Neural cell (in vitro differentiated cells): ENCODE measurements at regions not wholly inside any gene's neighbourhood (a gene's known extent, or its start where the extent isn't known, plus 50 kb on each side); places are given as distances from the start of the nearest gene placed in this dataset.

Source experiments
- H2AFZ ChIP-seq: fragments of 200-600, 300-800 bp; sonication (generic), shearing (Covaris generic); 2 replicates; pipeline ENCODE4 v1.6.0; 2014; ENCODE audit warnings: low read depth, mild to moderate bottlenecking, antibody characterized with exemption, low read length, moderate library complexity
- H3F3A ChIP-seq: fragments of 200-600 bp; shearing (Covaris generic); 2 replicates; pipeline ENCODE4 v1.6.1; 2016; ENCODE audit warnings: mild to moderate bottlenecking, moderate library complexity, mixed read lengths, antibody characterized with exemption, low read length; ENCODE audit not compliant: insufficient read depth, poor library complexity, severe bottlenecking
- H3K27ac ChIP-seq: fragments of 200-600, 300-800 bp; sonication (generic), shearing (Covaris generic); 2 replicates; pipeline ENCODE4 v1.5.1; 2014; ENCODE audit warnings: mild to moderate bottlenecking, low read length, moderate library complexity
- H3K27me3 ChIP-seq: fragments of 300-800, 200-600 bp; sonication (generic), shearing (Covaris generic); 2 replicates; pipeline ENCODE4 v1.6.0; 2014; ENCODE audit warnings: mild to moderate bottlenecking, low read depth, low read length, moderate library complexity; ENCODE audit not compliant: insufficient read depth
- H3K36me3 ChIP-seq: fragments of 300-800, 200-600 bp; sonication (generic), shearing (Covaris generic); 2 replicates; pipeline ENCODE4 v1.5.1; 2014; ENCODE audit warnings: mild to moderate bottlenecking, antibody characterized with exemption, low read length, moderate library complexity; ENCODE audit not compliant: insufficient read depth
- H3K4me2 ChIP-seq: fragments of 300-800, 200-600 bp; sonication (generic), shearing (Covaris generic); 2 replicates; pipeline ENCODE4 v1.6.0; 2014; ENCODE audit warnings: mild to moderate bottlenecking, low read length
- H3K4me3 ChIP-seq: fragments of 300-800, 200-600 bp; sonication (generic), shearing (Covaris generic); 2 replicates; pipeline ENCODE4 v1.5.1; 2014; ENCODE audit warnings: mild to moderate bottlenecking, low read length, moderate library complexity
- H3K79me2 ChIP-seq: fragments of 200-600 bp; shearing (Covaris generic); replicated peaks from 2 replicates; pipeline ENCODE4 v1.6.0; 2014; ENCODE audit warnings: mild to moderate bottlenecking, low read length, moderate library complexity; ENCODE audit not compliant: insufficient read depth
- H3K9ac ChIP-seq: fragments of 300-800, 200-600 bp; sonication (generic), shearing (Covaris generic); 2 replicates; pipeline ENCODE4 v1.6.1; 2016; ENCODE audit warnings: mild to moderate bottlenecking, low read length, mixed read lengths
- H3K9me2 ChIP-seq: fragments of 200-600 bp; shearing (Covaris generic); 2 replicates; pipeline ENCODE4 v1.6.1; 2016; ENCODE audit warnings: mild to moderate bottlenecking, low read length, mixed read lengths; ENCODE audit not compliant: insufficient read depth
- H3K9me3 ChIP-seq: fragments of 200-600, 300-800 bp; sonication (generic), shearing (Covaris generic); 2 replicates; pipeline ENCODE4 v1.6.1; 2016; ENCODE audit warnings: mild to moderate bottlenecking, mixed run types, low read length, moderate library complexity, mixed read lengths
- H4K20me1 ChIP-seq: fragments of 200-600 bp; shearing (Covaris generic); 2 replicates; pipeline ENCODE4 v1.6.1; 2016; ENCODE audit warnings: mild to moderate bottlenecking, mixed run types; ENCODE audit not compliant: insufficient read depth
- CTCF ChIP-seq: fragments of 450-650 bp; IDR thresholded peaks from 2 replicates; pipeline ENCODE4 v1.5.1; 2014; ENCODE audit warnings: antibody characterized with exemption, mild to moderate bottlenecking, moderate library complexity; ENCODE audit not compliant: poor library complexity, severe bottlenecking
- EP300 ChIP-seq: fragments of 450-650 bp; conservative IDR thresholded peaks from 2 replicates; pipeline ENCODE4 v1.6.1; 2014; ENCODE audit warnings: antibody characterized with exemption, mild to moderate bottlenecking, moderate library complexity; ENCODE audit not compliant: poor library complexity, severe bottlenecking
- EZH2 ChIP-seq: fragments of 200-600, 300-800 bp; shearing (Covaris generic), sonication (generic); IDR thresholded peaks from 2 replicates; pipeline ENCODE4 v1.6.1; 2014; ENCODE audit warnings: antibody characterized with exemption, low read length, borderline replicate concordance, mild to moderate bottlenecking; ENCODE audit not compliant: insufficient read depth, poor library complexity, severe bottlenecking
- MXI1 ChIP-seq: fragments of 450-650 bp; conservative IDR thresholded peaks from 2 replicates; pipeline ENCODE4 v1.6.1; 2014; ENCODE audit warnings: antibody characterized with exemption, mild to moderate bottlenecking; ENCODE audit not compliant: poor library complexity, severe bottlenecking
- POLR2AphosphoS5 ChIP-seq: IDR thresholded peaks from 2 replicates; pipeline ENCODE4 v1.6.1; 2012
- RAD21 ChIP-seq: fragments of 450-650 bp; conservative IDR thresholded peaks from 2 replicates; pipeline ENCODE4 v1.6.1; 2014; ENCODE audit warnings: antibody characterized with exemption, mild to moderate bottlenecking, moderate library complexity
- REST ChIP-seq: IDR thresholded peaks from 2 replicates; pipeline ENCODE4 v1.6.1; 2012; ENCODE audit warnings: borderline replicate concordance
- SMC3 ChIP-seq: fragments of 450-650 bp; conservative IDR thresholded peaks from 2 replicates; pipeline ENCODE4 v1.6.1; 2014; ENCODE audit warnings: antibody characterized with exemption, mild to moderate bottlenecking, moderate library complexity; ENCODE audit not compliant: poor library complexity
- TAF1 ChIP-seq: IDR thresholded peaks from 2 replicates; pipeline ENCODE4 v1.6.1; 2012; ENCODE audit warnings: low read depth

- Histone ChIP-seq H4K20me1 (no peaks in the 10 kb centered on the region), H3K9ac (no peak overlapping the region), H3K9me2 (no peaks in the 10 kb centered on the region), H3K27me3 (no peaks in the 10 kb centered on the region), H3K4me3 (no peak overlapping the region), H3K36me3 (no peaks in the 10 kb centered on the region), H3K79me2 (no peaks in the 10 kb centered on the region), H3K27ac (no peak overlapping the region), H3K9me3 (no peaks in the 10 kb centered on the region), H3K4me2 (no peak overlapping the region), H3F3A (no peaks in the 10 kb centered on the region), H2AFZ (no peak overlapping the region)
- TF ChIP-seq SMC3 (no peak), MXI1 (no peak), EZH2 (no peak), RAD21 (no peak), REST (no peak), CTCF (no peak), TAF1 (no peak), POLR2AphosphoS5 (no peak), EP300 (no peak)
Observed at GRCh38 chr2:176793792-176794191, 418.8 kb upstream of the HNRNPA3 start.

- no peak for TF ChIP-seq RAD21
- TF ChIP-seq SMC3: no peak
- no peak for TF ChIP-seq EP300
- TF ChIP-seq REST: no peak
- no peak for TF ChIP-seq CTCF
- no peak for TF ChIP-seq EZH2
- H3K79me2 ChIP-seq: no peaks in the 10 kb centered on the region
- no peaks in the 10 kb centered on the region for H3K9me2 ChIP-seq
- no peak overlapping the region for H2AFZ ChIP-seq
- no peak overlapping the region for H3K4me3 ChIP-seq
- no peaks in the 10 kb centered on the region for H3K9me3 ChIP-seq
- no peaks in the 10 kb centered on the region for H3K27me3 ChIP-seq
- H3K4me2 ChIP-seq: no peak overlapping the region
- H4K20me1 ChIP-seq: no peaks in the 10 kb centered on the region
- no peak overlapping the region for H3K27ac ChIP-seq
- no peaks in the 10 kb centered on the region for H3F3A ChIP-seq
- H3K36me3 ChIP-seq: no peaks in the 10 kb centered on the region
- H3K9ac ChIP-seq: no peak overlapping the region
Observed at GRCh38 chr2:176794392-176794791, 418.2 kb upstream of the HNRNPA3 start.
